ENCODE measurements at regions not wholly inside any gene's neighbourhood (a gene's known extent, or its start where the extent isn't known, plus 50 kb on each side); places are given as distances from the start of the nearest gene placed in this dataset.

GRCh38 chr4:81605271-81605670, 133.6 kb upstream of the RASGEF1B start:
- no peak overlapping the region for H3K27ac ChIP-seq (ENCODE audit: control insufficient read depth, insufficient read depth)
- ChIA-PET RAD21 (ENCODE audit: unreplicated experiment) (no interaction called here), SMC1A (ENCODE audit: uncharacterized antibody, unreplicated experiment) (no interaction called here), POLR2A (no interaction called here), CTCF (no interaction called here)
- H3K36me3 ChIP-seq (ENCODE audit: control insufficient read depth in 2 of 2, insufficient read depth in 2 of 2, low read length in 1 of 2) = no peaks in the 10 kb centered on the region
- no peaks in the 10 kb centered on the region for H3K4me1 ChIP-seq (ENCODE audit: control insufficient read depth, insufficient read depth, low read length)
- ATAC-seq (no peak), DNase-seq (ENCODE audit: low read depth, low spot score) (no peak), FAIRE-seq (no peak)
- H3K9me3 ChIP-seq (replicated peaks; ENCODE audit: control insufficient read depth, insufficient read depth, low read length) = no peaks in the 10 kb centered on the region
- WGBS (ENCODE audit: insufficient coverage, insufficient replicate concordance, low lambda C conversion rate, missing lambda C conversion rate) = 11% methylated on average over 2 of the region's 2 CpGs
- no peaks in the 10 kb centered on the region for H3K79me2 ChIP-seq (ENCODE audit: control insufficient read depth, insufficient read depth, low read length)
- intact Hi-C loops (cut with micrococcal nuclease; ENCODE audit: unreplicated experiment) (no loop called here), in situ Hi-C loops (cut with MboI) (no loop called here)
- TF ChIP-seq JUND (IDR thresholded peaks at IDR 0.05; ENCODE audit: low read depth, low read length) (no peak), CHD4 (IDR thresholded peaks at IDR 0.05) (no peak), ASH2L (IDR thresholded peaks at IDR 0.05; ENCODE audit: borderline replicate concordance, low read depth) (no peak), ZBED1 (IDR thresholded peaks at IDR 0.05; ENCODE audit: borderline replicate concordance) (no peak), TCF12 (IDR thresholded peaks at IDR 0.05; ENCODE audit: low read depth, low read length) (no peak), FOS (IDR thresholded peaks at IDR 0.05; ENCODE audit: borderline replicate concordance, extremely low read depth, insufficient read length) (no peak), HDGF (IDR thresholded peaks at IDR 0.05) (no peak), PKNOX1 (IDR thresholded peaks at IDR 0.05) (no peak), RAD51 (IDR thresholded peaks at IDR 0.05) (no peak), TARDBP (IDR thresholded peaks at IDR 0.05; ENCODE audit: borderline replicate concordance) (no peak), CHD2 (IDR thresholded peaks at IDR 0.05; ENCODE audit: borderline replicate concordance, low read depth, low read length) (no peak), POLR2A (IDR thresholded peaks at IDR 0.05; ENCODE audit: low read depth, low read length) (no peak)
- no TSS peak for BruUV-seq (replicated peaks)
- no peak overlapping the region for H3K9ac ChIP-seq (ENCODE audit: control insufficient read depth, insufficient read depth, low read length)
- H3K27me3 ChIP-seq (replicated peaks in 1 of 2; ENCODE audit: control insufficient read depth in 2 of 2, insufficient read depth in 2 of 2, low read length in 1 of 2) = no peaks in the 10 kb centered on the region
- no peak overlapping the region for H2AFZ ChIP-seq (ENCODE audit: control insufficient read depth, low read depth, low read length)
- no peaks in the 10 kb centered on the region; the same call in 1 of the 2 replicates for H4K20me1 ChIP-seq (ENCODE audit: control insufficient read depth, insufficient read depth)
- no peak overlapping the region for H3K4me2 ChIP-seq (ENCODE audit: control insufficient read depth, insufficient read depth)
- no peak overlapping the region for H3K4me3 ChIP-seq

Data from GM12878 (cell line).